ENCODE measurements at regions not wholly inside any gene's neighbourhood (a gene's known extent, or its start where the extent isn't known, plus 50 kb on each side); places are given as distances from the start of the nearest gene placed in this dataset.
A peak's percentile ranks its signal among the peaks of the same experiment; 100 is the strongest.
"Not testable (repeated sequence)": the region's sequence is repeated elsewhere in the genome, so short reads cannot be mapped to it uniquely, and the experiment has no call there.

- Histone ChIP-seq H3K9me3 (no peaks in the 10 kb centered on the region), H3K4me1 (no peaks in the 10 kb centered on the region), H3K27me3 (ENCODE audit: low read depth) (no peaks in the 10 kb centered on the region), H3K36me3 (replicated peaks) (no peaks in the 10 kb centered on the region), H3K4me3 (no peak overlapping the region)
- no peak for DNase-seq (ENCODE audit: low spot score in 2 of 2)
- in situ Hi-C loops (cut with MboI; ENCODE audit: low sequenced_read_pairs): no loop called here
Measured at GRCh38 chr1:192862271-192862670, 53.4 kb downstream of the RGS2 start.

- no peaks in the 10 kb centered on the region for H3K9me3 ChIP-seq
- DNase-seq (ENCODE audit: low spot score in 2 of 2): no peak
- H3K4me1 ChIP-seq: no peaks in the 10 kb centered on the region
- H3K4me3 ChIP-seq: no peak overlapping the region
- H3K36me3 ChIP-seq (replicated peaks): no peaks in the 10 kb centered on the region
- no peaks in the 10 kb centered on the region for H3K27me3 ChIP-seq (ENCODE audit: low read depth)
- in situ Hi-C loops (cut with MboI; ENCODE audit: low sequenced_read_pairs): no loop called here
Measured at GRCh38 chr1:192866241-192866868, 57.5 kb downstream of the RGS2 start.

DNA sequence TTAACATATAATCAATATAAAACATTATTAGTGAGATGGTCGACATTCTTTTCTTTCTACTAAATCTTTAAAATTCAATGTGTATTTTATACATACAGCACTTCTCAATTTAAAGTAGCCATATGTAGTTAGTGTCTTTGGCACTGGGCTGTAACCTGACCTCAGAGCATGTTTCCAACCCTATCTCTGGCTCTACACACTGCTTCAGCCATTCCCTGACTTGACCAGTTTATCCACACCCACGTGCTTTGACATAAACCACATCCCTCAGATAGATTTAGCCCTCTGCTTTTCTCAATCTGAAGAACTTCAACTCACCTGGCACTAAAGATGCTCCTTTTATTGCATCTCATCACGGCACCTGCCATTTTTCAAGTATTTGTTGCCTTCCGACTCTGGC lies 58.3 kb downstream of the RGS2 start:
- H3K9me3 ChIP-seq: no peaks in the 10 kb centered on the region
- H3K36me3 ChIP-seq (replicated peaks): no peaks in the 10 kb centered on the region
- no peaks in the 10 kb centered on the region for H3K4me1 ChIP-seq
- DNase-seq (ENCODE audit: low spot score in 2 of 2): no peak
- in situ Hi-C loops (cut with MboI; ENCODE audit: low sequenced_read_pairs): no loop called here
- H3K27me3 ChIP-seq (ENCODE audit: low read depth): no peaks in the 10 kb centered on the region
- H3K4me3 ChIP-seq: no peak overlapping the region

- Histone ChIP-seq H3K4me1 (no peaks in the 10 kb centered on the region), H3K36me3 (replicated peaks) (no peaks in the 10 kb centered on the region), H3K9me3 (no peaks in the 10 kb centered on the region), H3K27me3 (ENCODE audit: low read depth) (no peaks in the 10 kb centered on the region), H3K4me3 (no peak overlapping the region)
- no peak for DNase-seq (ENCODE audit: low spot score in 2 of 2)
- in situ Hi-C loops (cut with MboI; ENCODE audit: low sequenced_read_pairs): no loop called here
Measured at GRCh38 chr1:192869308-192869940, 60.6 kb downstream of the RGS2 start.

DNA sequence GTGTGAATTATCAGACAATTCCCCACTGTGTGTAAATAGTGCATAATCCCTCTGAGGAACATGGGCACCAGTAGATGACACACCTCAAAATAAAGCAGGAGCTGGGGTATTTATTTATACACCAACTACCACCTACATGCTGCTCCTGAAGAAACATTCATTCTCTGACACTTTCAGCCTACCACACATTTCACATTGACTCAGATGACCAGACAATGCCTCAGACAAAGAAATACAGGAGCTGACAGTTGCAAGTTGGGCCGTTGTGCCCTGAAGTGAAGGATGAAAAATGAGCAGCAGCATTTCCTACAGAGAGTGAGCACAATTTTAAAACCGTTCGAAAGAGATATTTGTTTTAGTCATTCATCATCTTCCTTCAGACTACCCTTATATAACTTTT lies 63.2 kb downstream of the RGS2 start:
- Histone ChIP-seq H3K36me3 (replicated peaks) (no peaks in the 10 kb centered on the region), H3K9me3 (no peaks in the 10 kb centered on the region), H3K27me3 (ENCODE audit: low read depth) (no peaks in the 10 kb centered on the region), H3K4me3 (no peak overlapping the region), H3K4me1 (no peaks in the 10 kb centered on the region)
- DNase-seq (ENCODE audit: low spot score in 2 of 2): no peak
- in situ Hi-C loops (cut with MboI; ENCODE audit: low sequenced_read_pairs): no loop called here

- Histone ChIP-seq H3K4me3 (no peak overlapping the region), H3K36me3 (replicated peaks) (no peaks in the 10 kb centered on the region), H3K9me3 (no peaks in the 10 kb centered on the region), H3K4me1 (no peaks in the 10 kb centered on the region), H3K27me3 (ENCODE audit: low read depth) (no peaks in the 10 kb centered on the region)
- DNase-seq (ENCODE audit: low spot score in 2 of 2): no peak
- in situ Hi-C loops (cut with MboI; ENCODE audit: low sequenced_read_pairs): no loop called here
Measured at GRCh38 chr1:192873836-192874235, 65.0 kb downstream of the RGS2 start.

GRCh38 chr1:192876633-192877032 lies 67.8 kb downstream of the RGS2 start:
- H3K4me3 ChIP-seq: no peak overlapping the region
- H3K9me3 ChIP-seq: no peaks in the 10 kb centered on the region
- H3K4me1 ChIP-seq: no peaks in the 10 kb centered on the region
- no peaks in the 10 kb centered on the region for H3K36me3 ChIP-seq (replicated peaks)
- in situ Hi-C loops (cut with MboI; ENCODE audit: low sequenced_read_pairs): no loop called here
- no peak for DNase-seq (ENCODE audit: low spot score in 2 of 2)
- no peaks in the 10 kb centered on the region for H3K27me3 ChIP-seq (ENCODE audit: low read depth)

DNA sequence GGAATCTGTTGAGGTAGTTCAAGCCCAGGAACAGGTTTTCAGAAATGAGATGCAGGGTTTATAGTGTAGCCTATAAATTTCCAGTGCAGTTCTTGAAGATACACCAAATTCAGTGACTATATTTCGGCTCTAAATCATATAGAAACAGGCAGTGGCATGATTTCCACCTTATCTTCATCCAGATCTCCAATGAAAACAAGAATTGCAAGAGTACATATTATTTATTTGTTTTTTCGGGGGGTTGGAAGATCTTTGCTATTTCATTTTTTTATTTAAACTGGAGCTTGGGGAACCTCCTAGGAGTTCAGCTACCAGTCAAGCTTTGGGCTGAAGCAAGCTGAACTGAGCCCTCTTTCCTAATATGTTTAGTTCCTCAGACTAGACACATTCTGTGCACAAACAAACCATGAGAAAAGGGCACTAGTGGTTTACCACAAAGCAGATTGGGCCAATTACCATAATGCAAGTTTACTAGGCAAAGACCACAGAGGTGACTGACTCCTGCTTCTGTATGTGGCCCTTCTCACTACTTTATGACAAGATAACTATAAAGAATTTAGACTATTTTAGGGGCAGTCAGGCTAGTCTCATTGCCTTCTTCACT lies 68.5 kb downstream of the RGS2 start:
- Histone ChIP-seq H3K4me1 (no peaks in the 10 kb centered on the region), H3K36me3 (replicated peaks) (no peaks in the 10 kb centered on the region), H3K27me3 (ENCODE audit: low read depth) (no peaks in the 10 kb centered on the region), H3K9me3 (no peaks in the 10 kb centered on the region), H3K4me3 (no peak overlapping the region)
- in situ Hi-C loops (cut with MboI; ENCODE audit: low sequenced_read_pairs): no loop called here
- no peak for DNase-seq (ENCODE audit: low spot score in 2 of 2)

- no peak for DNase-seq (ENCODE audit: low spot score in 2 of 2)
- Histone ChIP-seq H3K36me3 (replicated peaks) (no peaks in the 10 kb centered on the region), H3K9me3 (no peaks in the 10 kb centered on the region), H3K4me3 (no peak overlapping the region), H3K4me1 (no peaks in the 10 kb centered on the region), H3K27me3 (ENCODE audit: low read depth) (no peaks in the 10 kb centered on the region)
- in situ Hi-C loops (cut with MboI; ENCODE audit: low sequenced_read_pairs): no loop called here
Measured at GRCh38 chr1:192878249-192878648, 69.4 kb downstream of the RGS2 start.

- no peak overlapping the region for H3K4me3 ChIP-seq
- in situ Hi-C loops (cut with MboI; ENCODE audit: low sequenced_read_pairs): no loop called here
- H3K4me1 ChIP-seq: no peaks in the 10 kb centered on the region
- no peaks in the 10 kb centered on the region for H3K27me3 ChIP-seq (ENCODE audit: low read depth)
- no peak for DNase-seq (ENCODE audit: low spot score in 2 of 2)
- no peaks in the 10 kb centered on the region for H3K36me3 ChIP-seq (replicated peaks)
- H3K9me3 ChIP-seq: no peaks in the 10 kb centered on the region
Measured at GRCh38 chr1:192879406-192879805, 70.6 kb downstream of the RGS2 start.

DNA sequence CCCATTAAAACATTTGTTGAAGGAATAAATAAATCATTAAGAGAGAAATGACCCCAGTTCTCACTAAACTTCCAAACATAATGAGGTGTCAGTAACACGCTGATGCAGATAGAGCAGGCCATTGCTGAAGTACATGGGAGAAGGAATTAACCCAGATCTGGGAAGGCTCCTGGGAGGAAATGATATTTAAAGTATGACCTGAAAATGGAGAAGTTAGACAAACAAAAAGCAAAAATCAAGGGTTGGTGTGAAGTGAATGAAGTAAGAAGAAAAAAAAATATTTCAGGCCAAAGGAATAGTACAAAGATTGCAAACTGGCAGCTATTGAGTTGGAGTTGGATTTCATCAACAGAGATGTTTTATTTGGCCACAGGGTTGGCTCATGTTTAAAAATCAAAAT lies 71.4 kb downstream of the RGS2 start:
- Histone ChIP-seq H3K36me3 (replicated peaks) (no peaks in the 10 kb centered on the region), H3K4me3 (no peak overlapping the region), H3K9me3 (no peaks in the 10 kb centered on the region), H3K4me1 (peaks cover 7% of the 10 kb centered on the region; the same call in 1 of the 2 replicates), H3K27me3 (ENCODE audit: low read depth) (no peaks in the 10 kb centered on the region)
- DNase-seq (ENCODE audit: low spot score in 2 of 2): no peak
- in situ Hi-C loops (cut with MboI; ENCODE audit: low sequenced_read_pairs): no loop called here

- in situ Hi-C loops (cut with MboI; ENCODE audit: low sequenced_read_pairs): no loop called here
- no peak overlapping the region for H3K4me3 ChIP-seq
- H3K36me3 ChIP-seq (replicated peaks): no peaks in the 10 kb centered on the region
- H3K4me1 ChIP-seq: peaks cover 13% of the 10 kb centered on the region
- no peaks in the 10 kb centered on the region for H3K27me3 ChIP-seq (ENCODE audit: low read depth)
- H3K9me3 ChIP-seq: no peaks in the 10 kb centered on the region
- no peak for DNase-seq (ENCODE audit: low spot score in 2 of 2)
Measured at GRCh38 chr1:192884241-192884640, 75.4 kb downstream of the RGS2 start.

GRCh38 chr1:192885387-192885786 lies 76.5 kb downstream of the RGS2 start:
- H3K4me3 ChIP-seq; H3K9me3 ChIP-seq; H3K36me3 ChIP-seq (replicated peaks); DNase-seq (ENCODE audit: low spot score in 2 of 2); in situ Hi-C loops (cut with MboI; ENCODE audit: low sequenced_read_pairs); H3K27me3 ChIP-seq (ENCODE audit: low read depth): not testable (repeated sequence)
- H3K4me1 ChIP-seq: peaks cover 13% of the 10 kb centered on the region

GRCh38 chr1:192887426-192887825 lies 78.6 kb downstream of the RGS2 start:
- no peaks in the 10 kb centered on the region for H3K27me3 ChIP-seq (ENCODE audit: low read depth)
- no peaks in the 10 kb centered on the region for H3K36me3 ChIP-seq (replicated peaks)
- peak; percentile 45 to 61 for DNase-seq (ENCODE audit: low spot score in 2 of 2)
- no peaks in the 10 kb centered on the region for H3K9me3 ChIP-seq
- no peak overlapping the region for H3K4me3 ChIP-seq
- in situ Hi-C loops (cut with MboI; ENCODE audit: low sequenced_read_pairs): no loop called here
- peaks cover 13% of the 10 kb centered on the region for H3K4me1 ChIP-seq
